HL-60 (cell line): ENCODE measurements at regions not wholly inside any gene's neighbourhood (a gene's known extent, or its start where the extent isn't known, plus 50 kb on each side); places are given as distances from the start of the nearest gene placed in this dataset.

Experiments used
- GABPA ChIP-seq: IDR thresholded peaks from 2 replicates; pipeline ENCODE4 v1.6.1; 2012; ENCODE audit warnings: low read depth
- POLR2AphosphoS5 ChIP-seq: IDR thresholded peaks from 2 replicates; pipeline ENCODE4 v1.6.1; 2012; ENCODE audit warnings: low read depth
- SPI1 ChIP-seq: IDR thresholded peaks from 2 replicates; pipeline ENCODE4 v1.6.1; 2012; ENCODE audit warnings: low read depth, mild to moderate bottlenecking, borderline replicate concordance
- TF ChIP-seq, protein P1 (sequence below): IDR thresholded peaks from 2 replicates; pipeline ENCODE4 v1.6.1; 2012; ENCODE audit warnings: low read depth; ENCODE audit not compliant: insufficient replicate concordance
- TF ChIP-seq, protein P2 (sequence below): IDR thresholded peaks from one replicate; pipeline ENCODE4 v1.5.1; 2011; ENCODE audit warnings: low read length, control low read depth, inconsistent platforms; ENCODE audit not compliant: insufficient read depth

DNA sequence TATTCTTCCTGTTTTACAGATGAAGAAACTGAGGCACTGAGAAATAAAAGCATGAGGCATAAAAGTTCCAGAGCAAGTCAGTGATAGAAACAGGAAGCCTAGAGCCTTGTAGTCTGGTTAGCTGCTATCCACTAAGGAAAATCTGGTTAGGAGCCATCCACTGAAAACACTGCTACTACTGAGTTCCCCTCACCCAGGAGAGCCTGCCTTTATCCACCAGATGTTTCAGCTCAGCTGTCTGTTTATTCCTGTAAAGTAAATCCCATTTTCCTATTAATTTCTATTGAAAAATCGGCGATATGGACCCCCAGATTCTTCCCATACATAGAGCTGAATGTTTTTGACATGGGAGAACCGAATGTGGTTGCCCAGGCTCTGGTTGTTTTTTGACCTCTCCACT is 63.7 kb upstream of the LMO4 start:
- TF ChIP-seq POLR2AphosphoS5 (no peak), GABPA (no peak), SPI1 (no peak)
- TF ChIP-seq, protein P1, sequence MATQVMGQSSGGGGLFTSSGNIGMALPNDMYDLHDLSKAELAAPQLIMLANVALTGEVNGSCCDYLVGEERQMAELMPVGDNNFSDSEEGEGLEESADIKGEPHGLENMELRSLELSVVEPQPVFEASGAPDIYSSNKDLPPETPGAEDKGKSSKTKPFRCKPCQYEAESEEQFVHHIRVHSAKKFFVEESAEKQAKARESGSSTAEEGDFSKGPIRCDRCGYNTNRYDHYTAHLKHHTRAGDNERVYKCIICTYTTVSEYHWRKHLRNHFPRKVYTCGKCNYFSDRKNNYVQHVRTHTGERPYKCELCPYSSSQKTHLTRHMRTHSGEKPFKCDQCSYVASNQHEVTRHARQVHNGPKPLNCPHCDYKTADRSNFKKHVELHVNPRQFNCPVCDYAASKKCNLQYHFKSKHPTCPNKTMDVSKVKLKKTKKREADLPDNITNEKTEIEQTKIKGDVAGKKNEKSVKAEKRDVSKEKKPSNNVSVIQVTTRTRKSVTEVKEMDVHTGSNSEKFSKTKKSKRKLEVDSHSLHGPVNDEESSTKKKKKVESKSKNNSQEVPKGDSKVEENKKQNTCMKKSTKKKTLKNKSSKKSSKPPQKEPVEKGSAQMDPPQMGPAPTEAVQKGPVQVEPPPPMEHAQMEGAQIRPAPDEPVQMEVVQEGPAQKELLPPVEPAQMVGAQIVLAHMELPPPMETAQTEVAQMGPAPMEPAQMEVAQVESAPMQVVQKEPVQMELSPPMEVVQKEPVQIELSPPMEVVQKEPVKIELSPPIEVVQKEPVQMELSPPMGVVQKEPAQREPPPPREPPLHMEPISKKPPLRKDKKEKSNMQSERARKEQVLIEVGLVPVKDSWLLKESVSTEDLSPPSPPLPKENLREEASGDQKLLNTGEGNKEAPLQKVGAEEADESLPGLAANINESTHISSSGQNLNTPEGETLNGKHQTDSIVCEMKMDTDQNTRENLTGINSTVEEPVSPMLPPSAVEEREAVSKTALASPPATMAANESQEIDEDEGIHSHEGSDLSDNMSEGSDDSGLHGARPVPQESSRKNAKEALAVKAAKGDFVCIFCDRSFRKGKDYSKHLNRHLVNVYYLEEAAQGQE = no peak
- TF ChIP-seq, protein P2, sequence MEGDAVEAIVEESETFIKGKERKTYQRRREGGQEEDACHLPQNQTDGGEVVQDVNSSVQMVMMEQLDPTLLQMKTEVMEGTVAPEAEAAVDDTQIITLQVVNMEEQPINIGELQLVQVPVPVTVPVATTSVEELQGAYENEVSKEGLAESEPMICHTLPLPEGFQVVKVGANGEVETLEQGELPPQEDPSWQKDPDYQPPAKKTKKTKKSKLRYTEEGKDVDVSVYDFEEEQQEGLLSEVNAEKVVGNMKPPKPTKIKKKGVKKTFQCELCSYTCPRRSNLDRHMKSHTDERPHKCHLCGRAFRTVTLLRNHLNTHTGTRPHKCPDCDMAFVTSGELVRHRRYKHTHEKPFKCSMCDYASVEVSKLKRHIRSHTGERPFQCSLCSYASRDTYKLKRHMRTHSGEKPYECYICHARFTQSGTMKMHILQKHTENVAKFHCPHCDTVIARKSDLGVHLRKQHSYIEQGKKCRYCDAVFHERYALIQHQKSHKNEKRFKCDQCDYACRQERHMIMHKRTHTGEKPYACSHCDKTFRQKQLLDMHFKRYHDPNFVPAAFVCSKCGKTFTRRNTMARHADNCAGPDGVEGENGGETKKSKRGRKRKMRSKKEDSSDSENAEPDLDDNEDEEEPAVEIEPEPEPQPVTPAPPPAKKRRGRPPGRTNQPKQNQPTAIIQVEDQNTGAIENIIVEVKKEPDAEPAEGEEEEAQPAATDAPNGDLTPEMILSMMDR = no peak
